Common myeloid progenitor, CD34-positive (primary cell): ENCODE measurements at regions not wholly inside any gene's neighbourhood (a gene's known extent, or its start where the extent isn't known, plus 50 kb on each side); places are given as distances from the start of the nearest gene placed in this dataset.
"Not testable (repeated sequence)": the region's sequence is repeated elsewhere in the genome, so short reads cannot be mapped to it uniquely, and the experiment has no call there.

Source experiments
- CTCF ChIA-PET: fragments of 350-600 bp; sonication (Branson Sonifier 250); formaldehyde crosslinking; loops from one replicate; lab custom pipeline; 2021; ENCODE audit warnings: antibody characterized with exemption; lab: Charles Lee
- POLR2A ChIA-PET: fragments of 350-600 bp; sonication (Branson Sonifier 250); formaldehyde crosslinking; loops from one replicate; lab custom pipeline; 2021; ENCODE audit warnings: antibody characterized with exemption; lab: Charles Lee
- DNase-seq, 3 donors: peaks; one replicate each; pipeline versions ENCODE4 v3.0.0 to v3.0.0-alpha.2; 2013
- H3K27ac ChIP-seq, 2 experiments: 1 replicate in 1 of 2; 2 replicates in 1 of 2; pipeline ENCODE4 v1.7.0; 2013; ENCODE audit warnings: inconsistent platforms in 2 of 2, low read length in 2 of 2, mild to moderate bottlenecking in 2 of 2, low read depth in 1 of 2, moderate library complexity in 1 of 2; ENCODE audit not compliant: severe bottlenecking in 2 of 2, insufficient read depth in 1 of 2, poor library complexity in 1 of 2
- H3K27me3 ChIP-seq, 5 experiments: replicated peaks in 2 of 5; 1 replicate in 3 of 5; 2 replicates in 2 of 5; pipeline versions ENCODE4 v1.6.1 to v1.7.0; 2013; ENCODE audit warnings: low read length in 4 of 5, mild to moderate bottlenecking in 2 of 5, moderate library complexity in 2 of 5, inconsistent platforms in 1 of 5; ENCODE audit not compliant: insufficient read depth in 5 of 5, control insufficient read depth in 4 of 5
- H3K36me3 ChIP-seq, 4 experiments: 1 replicate in 2 of 4; 2 replicates in 2 of 4; pipeline versions ENCODE4 v1.6.1 to v1.7.0; 2013; ENCODE audit warnings: low read length in 3 of 4, control low read depth in 1 of 4, mild to moderate bottlenecking in 1 of 4; ENCODE audit not compliant: control insufficient read depth in 4 of 4, insufficient read depth in 4 of 4
- H3K4me1 ChIP-seq, 4 experiments: 1 replicate in 3 of 4; 2 replicates in 1 of 4; pipeline versions ENCODE4 v1.6.1 to v1.7.1; 2013; ENCODE audit warnings: low read length in 3 of 4, mild to moderate bottlenecking in 3 of 4, control low read depth in 1 of 4, inconsistent platforms in 1 of 4, moderate library complexity in 1 of 4; ENCODE audit not compliant: control insufficient read depth in 4 of 4, insufficient read depth in 4 of 4; ENCODE audit errors: control extremely low read depth in 1 of 4
- H3K4me3 ChIP-seq, 7 experiments: 1 replicate in 4 of 7; 2 replicates in 3 of 7; pipeline versions ENCODE4 v1.5.1 to v1.7.0; 2013; ENCODE audit warnings: mild to moderate bottlenecking in 7 of 7, low read length in 6 of 7, moderate library complexity in 6 of 7, inconsistent platforms in 2 of 7, low read depth in 2 of 7, control low read depth in 1 of 7; ENCODE audit not compliant: insufficient read depth in 4 of 7, control insufficient read depth in 1 of 7; ENCODE audit errors: extremely low read depth in 1 of 7
- H3K9me3 ChIP-seq, 5 experiments: 1 replicate in 4 of 5; 2 replicates in 1 of 5; pipeline versions ENCODE4 v1.6.1 to v1.7.1; 2013; ENCODE audit warnings: low read length in 4 of 5, mild to moderate bottlenecking in 2 of 5, inconsistent platforms in 1 of 5, low read depth in 1 of 5, moderate library complexity in 1 of 5; ENCODE audit not compliant: control insufficient read depth in 4 of 5, insufficient read depth in 2 of 5; ENCODE audit errors: control extremely low read depth in 1 of 5
- WGBS: methylation state at CpG from one replicate; pipeline ENCODE4 v1.1.5; 2013; ENCODE audit not compliant: insufficient coverage; 5-methylcytosine and 5-hydroxymethylcytosine counted together

DNA sequence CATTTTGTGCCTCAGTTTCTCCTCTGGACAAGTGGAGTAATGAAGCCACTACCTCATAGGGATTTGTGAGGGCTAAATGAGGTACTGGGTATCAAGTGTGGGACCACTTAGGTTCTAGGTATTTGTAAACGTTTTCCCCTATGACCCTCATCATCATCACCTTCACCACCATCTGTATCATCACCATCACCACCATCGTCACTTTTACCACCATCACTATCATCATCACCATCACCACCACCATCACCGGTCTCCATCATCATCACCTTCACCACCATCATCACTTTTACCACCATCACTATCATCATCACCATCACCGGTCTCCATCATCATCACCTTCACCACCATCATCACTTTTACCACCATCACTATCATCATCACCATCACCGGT lies 94.1 kb upstream of the GSE1 start:
- POLR2A ChIA-PET, DNase-seq, H3K27me3 ChIP-seq, H3K4me3 ChIP-seq, H3K9me3 ChIP-seq, H3K27ac ChIP-seq, H3K36me3 ChIP-seq: not testable (repeated sequence)
- no CpG with 5 or more reads among the region's 5 CpGs for WGBS
- peaks cover 0 to 16% (median 12%) of the 10 kb centered on the region in 4 experiments for H3K4me1 ChIP-seq
- CTCF ChIA-PET: interaction anchor here (1.1 kb wide), 1 partner anchor 10 kb away, joined by 4 read pairs; no protein-coding TSS in a partner anchor

DNA sequence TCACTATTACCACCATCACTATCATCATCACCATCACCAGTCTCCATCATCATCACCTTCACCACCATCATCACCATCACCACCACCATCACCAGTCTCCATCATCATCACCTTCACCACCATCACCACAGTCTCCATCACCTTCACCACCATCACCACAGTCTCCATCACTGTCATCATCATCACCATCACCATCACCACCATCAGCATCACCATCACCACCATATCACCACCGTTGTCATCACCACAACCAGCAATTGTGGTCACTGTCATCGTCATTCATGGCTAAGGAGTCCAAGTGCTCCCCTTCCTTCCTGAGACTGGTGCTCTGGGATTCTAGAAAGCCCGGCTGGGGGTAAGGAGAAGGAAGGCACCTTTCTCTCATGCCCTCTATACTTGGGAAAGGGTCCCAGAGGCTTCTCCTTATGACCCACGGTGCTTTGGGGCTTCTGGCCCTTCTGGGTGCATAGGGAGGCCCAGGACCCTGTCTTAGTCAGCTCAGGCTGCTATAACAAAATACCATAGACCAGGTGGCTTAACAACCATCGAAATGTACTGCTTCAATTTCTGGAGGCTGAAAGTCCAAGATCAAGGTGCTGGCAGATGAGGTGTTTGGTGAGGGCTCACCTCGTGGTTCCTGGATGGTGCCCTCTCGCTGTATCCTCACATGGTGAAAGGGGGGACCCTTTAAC lies 93.4 kb upstream of the GSE1 start:
- WGBS: 94% methylated on average over 5 of the region's 7 CpGs
- ChIA-PET CTCF (no interaction called here), POLR2A (no interaction called here)
- DNase-seq: no peak
- Histone ChIP-seq H3K4me1 (peaks cover 0 to 22% (median 19%) of the 10 kb centered on the region in 4 experiments), H3K27me3 (no peaks in the 10 kb centered on the region), H3K4me3 (no peak overlapping the region), H3K36me3 (no peaks in the 10 kb centered on the region), H3K27ac (no peak overlapping the region), H3K9me3 (no peaks in the 10 kb centered on the region)

DNA sequence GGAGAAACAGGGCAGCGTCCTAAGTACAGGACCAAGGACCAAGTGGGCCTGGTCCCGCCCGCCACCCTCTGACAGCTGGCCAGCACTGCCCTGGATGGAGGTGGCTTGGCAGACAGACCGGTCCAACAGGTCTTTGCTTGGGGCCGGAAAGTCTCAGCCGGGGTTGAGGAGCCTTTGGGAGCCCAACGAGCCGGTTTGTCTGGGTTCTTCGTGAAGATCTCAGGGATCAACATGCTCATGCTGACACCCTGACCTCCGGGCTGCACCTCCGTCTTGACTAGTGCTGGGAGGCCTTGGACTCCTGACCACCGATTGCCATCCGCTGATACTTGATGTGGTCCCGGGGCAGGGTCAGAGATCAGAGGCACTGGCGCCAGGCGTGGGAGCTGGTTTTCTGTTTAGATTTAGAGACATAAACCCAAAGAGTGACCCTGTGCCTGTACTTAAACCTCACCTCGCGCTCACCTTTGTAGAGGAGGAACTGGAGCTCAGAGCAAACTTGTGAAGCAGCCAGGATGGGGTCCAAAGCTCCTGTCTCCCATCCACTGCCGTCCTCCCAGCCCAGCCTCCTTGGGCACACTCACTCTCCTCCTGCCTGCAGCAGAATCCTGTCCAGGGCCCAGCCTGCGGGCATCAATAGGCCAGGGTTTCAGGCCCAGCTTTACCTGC lies 92.1 kb upstream of the GSE1 start:
- no peaks in the 10 kb centered on the region for H3K9me3 ChIP-seq
- H3K27me3 ChIP-seq: no peaks in the 10 kb centered on the region
- no peak overlapping the region for H3K27ac ChIP-seq
- CTCF ChIA-PET: interaction anchor here (0.9 to 1.6 kb wide), 2 partner anchors 8 to 18 kb away, joined by 3 read pairs; no protein-coding TSS in a partner anchor
- DNase-seq: no peak
- no peaks in the 10 kb centered on the region for H3K36me3 ChIP-seq
- no peak overlapping the region for H3K4me3 ChIP-seq
- peaks cover 0 to 31% (median 27%) of the 10 kb centered on the region in 4 experiments for H3K4me1 ChIP-seq
- 94% methylated on average over 19 of the region's 20 CpGs for WGBS
- POLR2A ChIA-PET: no interaction called here

DNA sequence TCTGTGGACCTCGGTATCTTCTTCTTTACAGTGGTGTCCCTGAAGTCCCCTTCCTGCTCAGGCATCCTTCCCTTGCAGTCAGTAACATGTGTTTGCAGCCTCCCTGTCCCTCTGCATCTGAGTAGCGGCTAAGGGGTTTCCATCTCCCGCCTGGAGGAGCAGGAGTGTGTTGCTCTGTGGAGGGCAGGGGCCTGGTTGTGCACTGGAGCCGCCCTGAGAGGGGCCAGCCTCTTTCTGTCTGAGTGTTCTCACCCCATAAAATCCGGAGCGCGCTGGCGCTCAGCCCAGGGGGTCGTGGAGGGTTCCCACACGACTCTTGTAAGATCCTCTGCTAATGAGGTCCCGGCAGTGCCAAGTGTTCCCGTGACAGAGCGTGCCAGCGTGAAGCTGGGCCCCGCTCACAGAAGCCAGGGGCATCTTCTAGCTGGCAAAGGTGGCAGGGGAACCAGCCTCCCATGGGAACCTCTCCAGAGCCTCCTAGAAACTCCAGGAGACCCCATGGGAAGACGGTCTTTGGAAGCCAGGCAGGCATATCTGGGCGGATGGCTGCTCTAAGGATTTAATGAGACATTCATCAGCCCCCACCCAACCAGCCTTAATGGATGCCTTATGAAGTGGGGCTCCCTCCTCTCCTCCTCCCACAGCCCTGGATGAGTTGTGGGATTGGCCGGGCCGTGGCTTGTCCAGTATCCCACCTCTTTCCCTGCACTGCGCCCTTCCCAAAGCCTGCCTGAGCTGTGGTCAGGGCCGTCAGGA lies 91.4 kb upstream of the GSE1 start:
- no peaks in the 10 kb centered on the region for H3K27me3 ChIP-seq
- peaks cover 0 to 31% (median 26%) of the 10 kb centered on the region in 4 experiments for H3K4me1 ChIP-seq
- WGBS: 94% methylated on average over 18 of the region's 21 CpGs
- no peak for DNase-seq
- ChIA-PET POLR2A (no interaction called here), CTCF (interaction anchor here (0.7 to 1.6 kb wide), 4 partner anchors 9 to 22 kb away, joined by 3 read pairs; no protein-coding TSS in a partner anchor)
- H3K9me3 ChIP-seq: no peaks in the 10 kb centered on the region
- no peaks in the 10 kb centered on the region for H3K36me3 ChIP-seq
- H3K27ac ChIP-seq: no peak overlapping the region
- no peak overlapping the region for H3K4me3 ChIP-seq

DNA sequence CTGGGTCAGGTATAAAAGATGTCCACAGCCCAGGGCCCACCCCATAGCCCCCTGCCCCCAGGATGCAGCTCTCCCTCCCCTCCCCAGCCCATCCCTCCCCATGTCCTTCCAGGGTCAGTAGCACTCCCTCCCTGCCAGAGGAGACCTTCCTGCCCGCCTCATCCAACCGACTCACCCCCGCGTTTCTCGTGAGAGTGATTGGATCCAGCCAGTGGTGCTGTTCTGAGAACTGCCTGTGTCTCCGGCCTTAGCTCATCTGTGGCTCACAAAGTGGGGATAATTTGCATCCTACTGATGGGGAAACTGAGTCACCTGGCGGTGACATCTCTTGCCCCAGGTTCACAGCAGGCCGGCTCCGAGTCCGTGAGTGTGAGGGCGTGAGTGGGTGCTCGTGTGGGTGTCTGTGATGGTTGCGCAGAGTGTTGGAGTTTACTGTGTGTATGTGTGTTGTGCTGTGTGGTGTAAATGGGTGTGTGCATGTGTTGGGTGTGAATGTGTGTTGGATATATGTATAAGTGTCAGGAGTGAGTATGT lies 90.7 kb upstream of the GSE1 start:
- no peak for DNase-seq
- Histone ChIP-seq H3K9me3 (no peaks in the 10 kb centered on the region), H3K4me1 (peaks cover 0 to 32% (median 27%) of the 10 kb centered on the region in 4 experiments), H3K4me3 (no peak overlapping the region), H3K27ac (no peak overlapping the region), H3K36me3 (no peaks in the 10 kb centered on the region), H3K27me3 (no peaks in the 10 kb centered on the region)
- ChIA-PET POLR2A (no interaction called here), CTCF (interaction anchor here (0.7 to 1.6 kb wide), 4 partner anchors 9 to 21 kb away, joined by 3 read pairs; no protein-coding TSS in a partner anchor)
- 98% methylated on average over 11 of the region's 13 CpGs for WGBS

DNA sequence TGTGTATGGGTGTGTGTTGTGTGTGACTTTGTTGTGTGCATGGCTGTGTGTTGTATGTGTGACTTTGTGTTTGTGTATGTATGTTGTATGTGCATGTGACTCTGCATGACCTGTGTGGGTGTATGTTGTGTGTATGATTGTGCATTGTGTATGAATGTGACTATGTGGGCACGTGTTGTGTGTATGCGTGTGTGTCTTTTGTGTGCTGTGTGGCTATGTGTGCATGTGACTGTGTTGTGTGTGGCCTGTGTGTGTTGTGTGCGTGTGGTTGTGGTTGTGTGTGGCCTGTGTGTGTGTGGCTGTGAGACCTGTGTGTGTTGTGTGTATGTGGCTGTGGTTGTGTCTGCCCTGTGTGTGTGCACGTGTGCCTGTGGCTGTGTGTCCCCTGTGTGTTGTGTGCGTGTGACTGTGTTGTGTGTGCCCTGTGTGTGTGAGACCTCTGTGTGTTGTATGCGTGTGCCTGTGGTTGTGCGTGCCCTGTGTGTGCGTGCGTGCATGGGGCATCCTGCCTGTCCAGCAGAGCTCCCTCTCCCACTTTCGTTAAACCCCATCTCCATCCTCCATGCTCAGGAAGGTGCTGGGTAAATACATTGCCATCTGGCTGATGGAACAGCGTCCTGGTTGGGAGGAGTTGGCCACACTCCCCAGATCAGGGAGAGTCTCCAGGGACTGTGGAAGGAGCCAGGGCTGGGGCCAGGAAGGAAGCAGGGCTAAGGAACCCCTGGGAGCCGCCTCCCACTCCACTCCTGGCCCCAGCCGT lies 90.1 kb upstream of the GSE1 start:
- H3K36me3 ChIP-seq: no peaks in the 10 kb centered on the region
- H3K27ac ChIP-seq: no peak overlapping the region
- H3K27me3 ChIP-seq: no peaks in the 10 kb centered on the region
- DNase-seq: no peak
- POLR2A ChIA-PET: interaction anchor here (0.7 kb wide), 1 partner anchor 44 kb away, joined by 4 read pairs; no protein-coding TSS in a partner anchor
- H3K4me3 ChIP-seq: no peak overlapping the region
- CTCF ChIA-PET: interaction anchor here (0.8 to 1.3 kb wide), 7 partner anchors 9 to 278 kb away, joined by 3 to 4 read pairs (median 3); no protein-coding TSS in a partner anchor
- H3K4me1 ChIP-seq: peaks cover 0 to 36% (median 28%) of the 10 kb centered on the region in 4 experiments
- WGBS: 90% methylated on average over 4 of the region's 13 CpGs
- no peaks in the 10 kb centered on the region for H3K9me3 ChIP-seq
